ENCODE measurements at regions not wholly inside any gene's neighbourhood (a gene's known extent, or its start where the extent isn't known, plus 50 kb on each side); places are given as distances from the start of the nearest gene placed in this dataset.
"Not testable (repeated sequence)": the region's sequence is repeated elsewhere in the genome, so short reads cannot be mapped to it uniquely, and the experiment has no call there.

DNA sequence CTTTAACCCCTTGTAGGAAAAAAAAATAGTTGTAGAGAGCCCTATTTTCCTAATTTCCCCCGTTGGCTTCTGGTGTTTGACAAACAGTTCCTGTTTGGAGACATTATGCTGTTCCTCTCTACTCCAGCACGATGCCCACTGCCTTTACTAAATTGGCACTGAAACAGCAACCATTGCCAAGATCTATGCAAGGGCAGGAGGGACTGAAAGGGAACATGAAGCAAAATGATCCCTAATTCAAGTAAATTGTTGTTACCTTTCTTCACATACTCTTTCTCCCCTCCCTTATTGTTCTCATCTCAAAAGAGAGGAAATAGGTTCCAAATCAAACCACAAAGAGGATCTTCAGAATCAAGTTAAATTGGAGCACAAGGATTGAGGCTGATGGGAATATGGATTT lies 764.1 kb upstream of the MMS22L start:
- Mint-ChIP-seq H3K27me3 (no peaks in the 10 kb centered on the region), H3K9me3 (no peaks in the 10 kb centered on the region), H3K27ac (no peak overlapping the region), H3K4me1 (no peaks in the 10 kb centered on the region), H3K4me3 (no peak overlapping the region)
- DNase-seq (no peak), ATAC-seq (no peak)

DNA sequence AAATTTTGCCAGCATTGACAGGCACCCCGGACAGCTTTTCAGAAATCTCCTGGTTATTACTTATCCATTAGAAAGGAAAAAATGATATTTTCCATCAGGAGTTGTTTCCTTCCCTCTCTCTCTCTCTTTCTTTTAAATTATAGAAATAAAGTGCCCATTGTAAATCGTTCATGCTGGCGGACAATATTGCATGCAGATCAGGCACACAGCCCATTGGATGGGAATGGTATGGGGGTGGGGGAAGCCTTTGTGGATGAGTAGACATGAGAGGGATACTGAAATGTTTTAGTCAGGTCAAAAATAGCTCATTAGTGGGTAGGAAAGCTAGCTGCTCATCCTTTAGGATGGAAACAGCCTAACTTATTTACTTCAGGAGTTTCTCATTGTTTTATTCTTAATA lies 764.9 kb upstream of the MMS22L start:
- H3K27ac Mint-ChIP-seq = no peak overlapping the region
- DNase-seq (no peak), ATAC-seq (no peak)
- no peaks in the 10 kb centered on the region for H3K9me3 Mint-ChIP-seq
- H3K4me3 Mint-ChIP-seq = no peak overlapping the region
- H3K27me3 Mint-ChIP-seq = no peaks in the 10 kb centered on the region
- H3K4me1 Mint-ChIP-seq = no peaks in the 10 kb centered on the region

DNA sequence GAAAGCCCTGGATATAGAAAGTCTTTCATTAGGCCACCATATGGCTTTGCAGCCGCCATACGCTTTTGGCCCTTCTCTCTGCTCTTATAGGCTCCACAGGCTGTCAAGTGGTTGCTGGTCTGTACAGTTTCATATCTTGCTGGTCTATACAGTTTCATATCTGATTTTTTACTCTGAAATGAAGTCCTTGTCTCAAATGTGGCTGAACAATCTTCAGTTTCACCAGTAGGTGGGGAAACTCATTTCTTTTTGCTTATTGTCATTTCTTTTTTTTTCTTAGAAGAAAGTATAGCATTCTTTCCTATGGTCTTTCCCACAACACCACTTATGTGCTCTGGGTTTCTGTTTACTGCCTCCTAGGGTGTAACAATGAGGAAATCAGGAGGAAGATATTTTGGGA lies 771.4 kb upstream of the MMS22L start:
- no peaks in the 10 kb centered on the region for H3K4me1 Mint-ChIP-seq
- ATAC-seq (no peak), DNase-seq (no peak)
- no peak overlapping the region for H3K4me3 Mint-ChIP-seq
- H3K27me3 Mint-ChIP-seq = no peaks in the 10 kb centered on the region
- no peaks in the 10 kb centered on the region for H3K9me3 Mint-ChIP-seq
- H3K27ac Mint-ChIP-seq = no peak overlapping the region

DNA sequence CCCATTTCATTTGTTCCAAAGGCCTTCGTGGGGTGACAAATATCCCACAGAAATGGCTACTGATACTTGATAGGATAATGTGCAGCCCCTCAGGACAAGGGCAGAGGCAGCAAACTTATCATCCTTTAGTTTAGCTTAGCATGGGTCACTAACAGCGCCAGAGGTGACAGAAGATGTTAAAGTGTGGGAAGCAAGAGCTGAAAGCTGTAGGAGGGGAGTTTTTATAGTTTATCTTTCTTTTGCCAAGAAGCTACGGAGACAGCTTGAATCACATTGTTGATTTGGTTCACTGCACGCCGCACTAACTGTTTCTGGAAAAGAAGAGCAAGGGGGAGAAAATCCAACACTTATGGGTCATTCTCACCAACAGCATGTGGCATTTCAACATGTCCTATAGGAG lies 773.9 kb upstream of the MMS22L start:
- peaks cover 0 to under 1% of the 10 kb centered on the region in 2 donors for H3K9me3 Mint-ChIP-seq
- DNase-seq (no peak), ATAC-seq (no peak)
- no peaks in the 10 kb centered on the region for H3K27me3 Mint-ChIP-seq
- no peak overlapping the region for H3K4me3 Mint-ChIP-seq
- H3K4me1 Mint-ChIP-seq = no peaks in the 10 kb centered on the region
- H3K27ac Mint-ChIP-seq = no peak overlapping the region

DNA sequence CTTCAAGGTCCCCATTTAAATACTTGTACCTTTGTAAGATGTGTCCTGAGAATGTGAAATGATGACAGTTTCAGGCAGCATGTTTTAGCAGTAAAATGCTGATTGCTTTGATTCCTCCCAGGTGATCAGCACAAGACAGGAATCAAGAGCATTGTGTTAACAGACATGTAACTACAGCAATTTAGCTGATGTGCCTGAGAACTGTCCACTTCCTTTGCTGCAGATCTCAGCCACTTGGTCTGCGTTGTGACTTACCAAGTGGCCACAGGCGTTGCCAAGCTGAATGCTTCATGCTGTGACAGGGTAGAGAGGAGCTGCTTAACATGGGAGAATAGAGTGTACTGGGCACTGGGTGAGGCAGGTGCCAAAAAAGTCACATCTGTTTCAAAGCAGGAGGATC lies 767.0 kb upstream of the POU3F2 start:
- Mint-ChIP-seq H3K4me1 (no peaks in the 10 kb centered on the region), H3K9me3 (peaks cover 0 to 16% of the 10 kb centered on the region in 2 donors), H3K27me3 (no peaks in the 10 kb centered on the region), H3K27ac (no peak overlapping the region), H3K4me3 (no peak overlapping the region)
- DNase-seq (no peak), ATAC-seq (no peak)

DNA sequence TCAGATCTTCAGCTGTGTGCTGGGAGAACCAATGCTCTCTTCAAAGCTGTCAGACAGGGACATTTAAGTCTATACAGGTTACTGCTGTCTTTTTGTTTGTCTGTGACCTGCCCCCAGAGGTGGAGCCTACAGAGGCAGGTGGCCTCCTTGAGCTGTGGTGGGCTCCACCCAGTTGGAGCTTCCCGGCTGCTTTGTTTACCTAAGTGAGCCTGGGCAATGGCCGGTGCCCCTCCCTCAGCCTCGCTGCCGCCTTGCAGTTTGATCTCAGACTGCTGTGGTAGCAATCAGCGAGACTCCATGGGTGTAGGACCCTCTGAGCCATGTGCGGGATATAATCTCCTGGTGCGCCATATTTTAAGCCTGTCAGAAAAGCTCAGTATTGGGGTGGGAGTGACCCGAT lies 745.8 kb upstream of the POU3F2 start:
- not testable (repeated sequence) for H3K27me3 Mint-ChIP-seq, H3K4me3 Mint-ChIP-seq, DNase-seq, H3K4me1 Mint-ChIP-seq, H3K27ac Mint-ChIP-seq, ATAC-seq
- H3K9me3 Mint-ChIP-seq = peaks cover 15 to 35% of the 10 kb centered on the region in 2 donors

DNA sequence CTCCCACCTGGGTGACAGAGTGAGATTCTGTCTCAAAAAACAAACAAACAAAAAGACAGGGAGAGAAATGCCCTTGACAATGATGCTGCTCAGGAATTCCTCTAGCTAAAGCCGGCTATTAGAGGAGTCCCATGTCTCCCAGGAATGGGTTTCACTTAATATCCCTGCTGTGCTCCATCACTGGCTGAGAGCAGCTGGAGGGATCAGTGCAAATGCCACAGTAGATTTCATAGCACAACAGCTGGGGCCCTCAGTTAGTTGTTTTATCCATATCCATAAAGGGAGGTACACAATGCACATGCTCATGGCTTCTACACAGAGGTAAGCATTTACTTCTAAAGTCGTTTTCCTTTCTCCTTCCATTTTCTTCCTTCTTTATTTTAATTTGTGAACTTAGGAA lies 742.0 kb upstream of the POU3F2 start:
- DNase-seq (no peak), ATAC-seq (no peak)
- no peak overlapping the region for H3K4me3 Mint-ChIP-seq
- H3K9me3 Mint-ChIP-seq = peaks cover 7 to 24% of the 10 kb centered on the region in 2 donors
- H3K4me1 Mint-ChIP-seq = no peaks in the 10 kb centered on the region
- no peak overlapping the region for H3K27ac Mint-ChIP-seq
- H3K27me3 Mint-ChIP-seq = no peaks in the 10 kb centered on the region

DNA sequence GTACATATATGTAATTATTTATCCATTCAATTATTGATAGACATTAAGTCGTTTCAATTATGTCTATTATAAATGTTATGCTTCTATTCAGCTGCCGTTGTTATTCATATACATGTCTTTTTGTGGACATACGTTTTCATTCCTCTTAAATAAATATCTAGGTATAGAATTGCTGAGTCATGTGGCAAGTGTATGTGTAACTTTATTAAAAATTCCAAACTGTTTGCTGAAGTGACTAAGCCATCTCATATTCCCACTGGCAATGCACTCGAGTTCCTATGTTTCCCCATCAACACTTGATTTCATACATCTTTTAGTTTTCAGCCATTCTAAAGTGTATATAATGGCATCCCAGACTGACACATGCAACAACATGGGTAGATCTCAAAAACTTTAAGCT lies 739.7 kb upstream of the POU3F2 start:
- Mint-ChIP-seq H3K4me3 (no peak overlapping the region), H3K4me1 (no peaks in the 10 kb centered on the region), H3K9me3 (peaks cover 0 to 10% of the 10 kb centered on the region in 2 donors), H3K27ac (no peak overlapping the region), H3K27me3 (no peaks in the 10 kb centered on the region)
- ATAC-seq (no peak), DNase-seq (no peak)

DNA sequence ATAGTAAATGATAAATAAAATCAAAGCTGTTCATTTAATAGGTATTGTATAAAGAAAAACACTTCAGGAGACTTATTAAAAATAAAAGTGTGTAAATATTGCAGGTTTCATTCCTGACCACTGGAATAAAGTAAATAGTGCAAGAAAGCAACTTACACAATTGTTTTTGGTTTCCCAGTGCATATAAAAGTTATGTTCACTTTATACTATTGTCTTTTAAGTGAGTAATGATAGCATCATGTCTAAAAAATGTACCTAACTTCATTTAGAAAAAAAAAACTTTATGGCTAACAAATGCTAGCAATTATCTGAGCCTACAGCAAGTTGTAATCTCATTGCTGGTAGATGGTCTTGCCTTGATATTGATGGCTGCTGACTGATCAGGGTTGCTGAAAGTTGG lies 726.6 kb upstream of the POU3F2 start:
- no peak for ATAC-seq
- Mint-ChIP-seq H3K27ac (no peak overlapping the region), H3K4me3 (no peak overlapping the region), H3K4me1 (no peaks in the 10 kb centered on the region), H3K9me3 (peaks cover 22 to 25% of the 10 kb centered on the region in 2 donors), H3K27me3 (no peaks in the 10 kb centered on the region)
- DNase-seq = no peak

DNA sequence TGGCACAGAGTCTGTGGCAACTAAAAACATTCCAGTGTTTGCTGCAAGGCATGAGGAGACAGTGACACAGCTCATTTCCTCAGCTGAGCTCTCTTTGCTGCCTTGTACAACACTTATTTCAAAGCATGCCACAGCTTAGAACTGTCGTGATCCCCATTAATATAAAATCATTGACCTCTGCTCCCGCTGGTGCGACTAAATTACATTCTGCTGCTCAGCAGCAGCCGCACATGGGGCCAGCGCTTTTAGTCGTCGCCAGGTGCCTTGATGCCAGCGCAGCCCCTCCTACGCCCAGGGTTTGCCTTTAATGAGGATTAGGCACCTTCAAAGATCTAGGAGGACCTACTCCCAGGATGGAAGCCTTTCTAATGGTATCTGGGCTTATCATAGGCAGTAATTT lies 717.9 kb upstream of the POU3F2 start:
- ATAC-seq = no peak
- Mint-ChIP-seq H3K4me1 (no peaks in the 10 kb centered on the region), H3K9me3 (peaks cover 0 to 4% of the 10 kb centered on the region in 2 donors), H3K27ac (no peak overlapping the region), H3K27me3 (peaks cover 7% of the 10 kb centered on the region), H3K4me3 (no peak overlapping the region)
- DNase-seq = no peak

DNA sequence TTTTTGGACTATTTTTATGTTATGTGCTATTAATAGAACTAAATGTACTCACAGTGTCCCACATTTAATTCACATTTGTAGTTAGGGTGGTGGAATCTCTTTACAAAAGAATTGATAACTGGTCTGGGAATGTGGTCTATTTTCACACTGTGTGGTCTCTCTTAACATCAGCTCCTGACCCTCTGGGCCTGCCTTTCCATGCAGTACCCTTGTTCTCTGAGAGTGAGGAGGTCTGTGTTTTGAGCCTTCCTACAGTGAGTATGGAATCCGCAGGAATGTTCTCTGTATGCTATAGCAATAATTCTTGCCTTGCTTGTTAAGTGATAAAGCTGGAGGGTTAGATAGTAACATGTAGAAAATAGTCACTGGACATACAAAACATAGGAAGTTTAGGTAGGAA lies 717.3 kb upstream of the POU3F2 start:
- no peak for ATAC-seq
- DNase-seq = no peak

DNA sequence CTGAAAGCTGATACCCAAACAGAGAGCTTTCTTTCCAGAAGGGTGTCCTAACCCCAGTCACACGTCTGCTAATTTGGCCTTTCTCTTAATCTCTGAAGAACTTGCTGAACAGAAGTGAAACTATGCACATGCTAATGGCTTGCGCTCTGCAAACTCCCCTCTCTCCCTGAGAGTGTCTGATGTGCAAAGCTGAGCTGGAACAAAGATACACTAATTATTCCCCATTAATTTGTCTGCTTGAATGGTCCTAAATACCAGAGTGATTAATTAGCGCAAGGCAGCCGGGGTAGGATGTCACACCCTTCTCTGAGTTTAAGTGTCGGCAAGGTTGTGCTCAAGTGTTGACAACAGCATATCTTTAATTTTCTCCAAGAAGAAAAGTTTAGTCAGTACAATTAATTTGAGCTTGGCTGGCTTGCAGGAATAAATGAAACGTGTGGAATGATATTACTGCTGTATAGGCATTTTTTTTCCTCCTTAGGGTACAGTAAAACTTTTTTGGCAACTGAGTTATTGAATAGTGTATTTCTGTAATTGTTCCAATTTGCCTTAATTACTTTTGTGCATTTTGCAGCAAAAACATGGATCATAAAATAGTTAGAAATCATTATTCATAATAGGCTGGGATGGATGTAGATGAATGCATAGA lies 715.9 kb upstream of the POU3F2 start:
- ATAC-seq = no peak
- H3K4me3 Mint-ChIP-seq = no peak overlapping the region
- no peaks in the 10 kb centered on the region for H3K4me1 Mint-ChIP-seq
- H3K27me3 Mint-ChIP-seq = peaks cover 7% of the 10 kb centered on the region
- no peak for DNase-seq
- no peak overlapping the region for H3K27ac Mint-ChIP-seq
- H3K9me3 Mint-ChIP-seq = no peaks in the 10 kb centered on the region

More for the DNA sequence above, 717.3 kb upstream of the POU3F2 start:
- no peak overlapping the region for H3K27ac Mint-ChIP-seq
- H3K27me3 Mint-ChIP-seq = peaks cover 7% of the 10 kb centered on the region
- no peak overlapping the region for H3K4me3 Mint-ChIP-seq
- H3K4me1 Mint-ChIP-seq = no peaks in the 10 kb centered on the region
- H3K9me3 Mint-ChIP-seq = no peaks in the 10 kb centered on the region

DNA sequence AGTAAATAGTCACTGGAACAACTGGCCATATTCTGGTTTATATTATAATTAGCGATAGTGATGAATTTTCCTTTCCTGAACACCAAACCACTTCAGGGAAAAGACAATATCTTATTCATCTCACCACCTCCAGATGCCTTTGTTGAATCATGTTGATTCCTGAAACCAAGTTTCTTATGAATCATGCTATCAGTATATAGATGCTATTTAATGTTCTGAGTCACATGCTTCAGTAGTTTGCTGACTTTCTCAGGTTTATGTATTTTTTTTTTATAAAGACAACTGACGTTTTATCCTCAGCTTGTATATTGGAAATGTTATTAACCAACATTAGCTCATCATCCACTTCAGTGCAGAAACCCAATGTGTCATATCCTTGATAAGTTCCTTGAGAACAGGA lies 710.2 kb upstream of the POU3F2 start:
- no peak for DNase-seq
- H3K4me1 Mint-ChIP-seq = no peaks in the 10 kb centered on the region
- no peaks in the 10 kb centered on the region for H3K9me3 Mint-ChIP-seq
- H3K27ac Mint-ChIP-seq = no peak overlapping the region
- no peak for ATAC-seq
- H3K4me3 Mint-ChIP-seq = no peak overlapping the region
- H3K27me3 Mint-ChIP-seq = peaks cover 7% of the 10 kb centered on the region

DNA sequence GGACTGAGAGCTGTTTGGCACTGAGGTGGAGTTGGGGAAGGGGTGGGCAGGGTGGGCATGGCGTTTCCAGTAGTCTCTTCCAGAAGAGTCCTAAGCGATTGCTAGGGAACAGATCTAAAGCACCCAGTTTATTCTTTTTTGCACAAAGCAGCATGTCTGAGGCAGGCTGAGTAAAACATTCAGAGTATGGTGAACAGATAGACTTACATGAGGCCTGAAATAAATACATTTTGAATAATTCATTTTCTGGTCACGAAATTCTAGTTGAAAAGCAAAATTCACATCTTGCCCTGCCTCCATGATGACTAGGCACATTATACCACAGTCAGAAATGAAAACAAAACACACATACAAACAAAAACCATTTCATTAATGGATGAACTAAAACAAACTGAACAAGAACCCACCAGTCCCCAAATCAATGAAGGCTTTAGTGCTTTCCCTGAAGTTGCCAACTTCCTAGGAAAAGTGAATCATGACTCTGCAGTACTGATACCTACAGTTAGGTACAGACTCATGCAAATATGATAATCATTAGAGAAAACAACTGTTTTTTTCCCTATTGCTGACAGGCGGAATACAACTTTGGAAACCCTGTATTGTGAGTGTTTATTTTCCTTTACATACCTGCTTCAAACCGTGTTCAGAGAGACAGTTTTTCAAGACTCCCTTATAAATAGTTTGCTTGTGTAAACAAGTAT lies 702.9 kb upstream of the POU3F2 start:
- Mint-ChIP-seq H3K27me3 (no peaks in the 10 kb centered on the region), H3K4me3 (no peak overlapping the region), H3K9me3 (no peaks in the 10 kb centered on the region), H3K4me1 (no peaks in the 10 kb centered on the region), H3K27ac (no peak overlapping the region)
- DNase-seq (no peak), ATAC-seq (no peak)

DNA sequence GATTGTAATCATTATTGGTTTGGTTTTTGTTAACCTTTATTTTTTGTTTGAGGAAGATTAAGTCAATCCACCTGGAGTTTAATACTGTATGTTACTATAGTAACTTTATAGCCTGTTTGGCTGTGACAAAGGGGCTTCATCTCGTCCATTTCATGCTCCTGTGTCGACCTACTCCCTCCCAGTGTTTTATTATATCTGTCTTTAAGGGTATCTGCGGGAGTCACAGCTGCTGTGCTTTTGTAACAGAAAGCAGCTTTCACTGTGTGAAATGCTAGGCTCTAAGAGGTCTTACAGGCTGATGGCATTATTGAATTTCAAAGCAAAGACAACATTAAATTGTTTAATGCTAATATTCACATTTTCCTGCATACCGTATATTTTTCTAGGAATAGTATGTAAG lies 698.0 kb upstream of the POU3F2 start:
- no peaks in the 10 kb centered on the region for H3K9me3 Mint-ChIP-seq
- H3K27ac Mint-ChIP-seq = no peak overlapping the region
- ATAC-seq (no peak), DNase-seq (no peak)
- H3K4me1 Mint-ChIP-seq = no peaks in the 10 kb centered on the region
- H3K27me3 Mint-ChIP-seq = no peaks in the 10 kb centered on the region
- H3K4me3 Mint-ChIP-seq = no peak overlapping the region

DNA sequence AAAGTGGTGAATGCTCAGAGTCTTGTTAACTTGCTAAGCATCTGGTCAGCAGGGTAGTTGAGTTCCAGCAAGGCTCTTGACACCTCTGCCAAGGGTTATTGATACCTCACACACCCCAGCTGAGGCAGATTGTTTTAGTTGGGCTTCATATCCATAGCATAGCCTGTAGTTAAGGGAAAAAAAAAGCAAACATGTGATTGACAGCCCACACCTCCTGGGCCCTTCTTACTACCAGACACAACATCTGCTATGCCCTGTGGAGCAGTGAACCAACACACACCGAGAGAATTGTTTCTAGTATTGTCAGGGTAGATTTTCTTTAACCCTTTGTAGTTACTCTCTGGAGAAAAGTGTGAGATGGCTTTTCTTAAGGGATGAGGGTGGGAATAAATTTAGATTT lies 697.0 kb upstream of the POU3F2 start:
- Mint-ChIP-seq H3K27me3 (no peaks in the 10 kb centered on the region), H3K27ac (no peak overlapping the region), H3K4me1 (no peaks in the 10 kb centered on the region), H3K9me3 (peaks cover 0 to 9% of the 10 kb centered on the region in 2 donors), H3K4me3 (no peak overlapping the region)
- no peak for ATAC-seq
- DNase-seq = no peak

DNA sequence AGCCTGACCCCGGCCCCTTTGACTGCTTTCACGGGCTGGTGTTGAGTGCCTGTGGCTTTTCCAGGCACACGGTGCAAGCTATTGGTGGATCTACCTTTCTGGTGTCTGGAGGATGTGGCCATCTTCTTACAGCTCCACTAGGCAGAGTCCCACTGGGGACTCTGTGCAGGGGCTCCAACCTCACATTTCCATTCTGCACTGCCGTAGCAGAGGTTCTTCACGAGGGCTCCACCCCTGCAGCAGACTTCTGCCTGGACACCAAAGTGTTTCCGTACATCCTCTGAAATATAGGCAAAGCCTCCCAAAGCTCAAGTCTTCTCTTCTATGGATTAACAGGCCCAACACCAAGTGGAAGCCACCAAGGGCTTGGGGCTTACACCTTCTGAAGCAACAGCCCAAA lies 691.5 kb upstream of the POU3F2 start:
- no peak for ATAC-seq

More for the DNA sequence above, 691.5 kb upstream of the POU3F2 start:
- H3K4me1 Mint-ChIP-seq = no peaks in the 10 kb centered on the region
- DNase-seq = no peak
- H3K27me3 Mint-ChIP-seq = no peaks in the 10 kb centered on the region
- no peak overlapping the region for H3K27ac Mint-ChIP-seq
- H3K9me3 Mint-ChIP-seq = peaks cover 5 to 28% of the 10 kb centered on the region in 2 donors
- no peak overlapping the region for H3K4me3 Mint-ChIP-seq

All from stimulated activated naive CD8-positive, alpha-beta T cell treated with anti-CD3 and anti-CD28 coated beads, Interleukin-15, amount 100 ng/mL, for 72 hours (primary cell).